Stimulated activated CD4-positive, alpha-beta T cell treated with anti-CD3 and anti-CD28 coated beads, Interleukin-4, amount 100 ng/mL, for 24 hours (primary cell): ENCODE measurements at regions not wholly inside any gene's neighbourhood (a gene's known extent, or its start where the extent isn't known, plus 50 kb on each side); places are given as distances from the start of the nearest gene placed in this dataset.

Source experiments
- DNase-seq: peaks from one replicate; pipeline ENCODE4 v3.0.0-alpha.2; 2020

- no peak for DNase-seq
Observed at GRCh38 chr18:56210520-56210919, 427.9 kb downstream of the TXNL1 start.

- DNase-seq, result no peak
Observed at GRCh38 chr18:56207989-56208388, 430.4 kb downstream of the TXNL1 start.

- no peak for DNase-seq
Observed at GRCh38 chr18:56204052-56204451, 434.3 kb downstream of the TXNL1 start.

GRCh38 chr18:56202678-56203077 lies 435.7 kb downstream of the TXNL1 start:
- no peak for DNase-seq

- no peak for DNase-seq
Observed at GRCh38 chr18:56200381-56200911, 437.9 kb downstream of the TXNL1 start.

- no peak for DNase-seq
Observed at GRCh38 chr18:56199580-56200330, 438.6 kb downstream of the TXNL1 start.

GRCh38 chr18:56197241-56197859 lies 441.0 kb downstream of the TXNL1 start:
- DNase-seq, result no peak

GRCh38 chr18:56196495-56197225 lies 441.7 kb downstream of the TXNL1 start:
- no peak for DNase-seq

GRCh38 chr18:56191334-56191733 lies 447.1 kb downstream of the TXNL1 start:
- DNase-seq, result no peak

- DNase-seq, result no peak
Observed at GRCh38 chr18:56189615-56190014, 448.8 kb downstream of the TXNL1 start.

GRCh38 chr18:56188529-56189275 lies 449.7 kb downstream of the TXNL1 start:
- no peak for DNase-seq

GRCh38 chr18:56186319-56186718 lies 452.1 kb downstream of the TXNL1 start:
- DNase-seq, result no peak

GRCh38 chr18:56185126-56185525 lies 453.3 kb downstream of the TXNL1 start:
- no peak for DNase-seq

GRCh38 chr18:56176751-56177150 lies 461.6 kb downstream of the TXNL1 start:
- no peak for DNase-seq

GRCh38 chr18:56175330-56176001 lies 462.9 kb downstream of the TXNL1 start:
- no peak for DNase-seq

- DNase-seq, result no peak
Observed at GRCh38 chr18:56173542-56174220, 464.7 kb downstream of the TXNL1 start.

GRCh38 chr18:56172527-56172926 lies 465.9 kb downstream of the TXNL1 start:
- DNase-seq, result no peak

- DNase-seq, result no peak
Observed at GRCh38 chr18:56171848-56172247, 466.5 kb downstream of the TXNL1 start.

GRCh38 chr18:56168049-56168781 lies 470.2 kb downstream of the TXNL1 start:
- no peak for DNase-seq

GRCh38 chr18:56167366-56167765 lies 471.0 kb downstream of the TXNL1 start:
- no peak for DNase-seq

GRCh38 chr18:56166914-56167313 lies 471.5 kb downstream of the TXNL1 start:
- no peak for DNase-seq
